NB4 (cell line): ENCODE measurements at regions not wholly inside any gene's neighbourhood (a gene's known extent, or its start where the extent isn't known, plus 50 kb on each side); places are given as distances from the start of the nearest gene placed in this dataset.

Experiments used
- CTCF ChIP-seq: IDR thresholded peaks from one replicate; pipeline ENCODE4 v1.5.1; 2012; ENCODE audit warnings: low read depth, low read length
- MAX ChIP-seq: IDR thresholded peaks from 2 replicates; pipeline ENCODE4 v1.6.1; 2011; ENCODE audit warnings: low read depth, low read length
- MYC ChIP-seq: IDR thresholded peaks from 2 replicates; pipeline ENCODE4 v1.6.1; 2011; ENCODE audit warnings: low read depth, low read length
- POLR2A ChIP-seq: IDR thresholded peaks from 2 replicates; pipeline ENCODE4 v1.6.1; 2011; ENCODE audit warnings: mild to moderate bottlenecking; ENCODE audit not compliant: insufficient read length; ENCODE audit errors: extremely low read depth

- TF ChIP-seq CTCF (no peak), MAX (no peak), POLR2A (no peak), MYC (no peak)
These were observed 538.5 kb upstream of the ZEB2 start for GRCh38 chr2:145058457-145058856.
